ENCODE measurements at regions not wholly inside any gene's neighbourhood (a gene's known extent, or its start where the extent isn't known, plus 50 kb on each side); places are given as distances from the start of the nearest gene placed in this dataset.

DNA sequence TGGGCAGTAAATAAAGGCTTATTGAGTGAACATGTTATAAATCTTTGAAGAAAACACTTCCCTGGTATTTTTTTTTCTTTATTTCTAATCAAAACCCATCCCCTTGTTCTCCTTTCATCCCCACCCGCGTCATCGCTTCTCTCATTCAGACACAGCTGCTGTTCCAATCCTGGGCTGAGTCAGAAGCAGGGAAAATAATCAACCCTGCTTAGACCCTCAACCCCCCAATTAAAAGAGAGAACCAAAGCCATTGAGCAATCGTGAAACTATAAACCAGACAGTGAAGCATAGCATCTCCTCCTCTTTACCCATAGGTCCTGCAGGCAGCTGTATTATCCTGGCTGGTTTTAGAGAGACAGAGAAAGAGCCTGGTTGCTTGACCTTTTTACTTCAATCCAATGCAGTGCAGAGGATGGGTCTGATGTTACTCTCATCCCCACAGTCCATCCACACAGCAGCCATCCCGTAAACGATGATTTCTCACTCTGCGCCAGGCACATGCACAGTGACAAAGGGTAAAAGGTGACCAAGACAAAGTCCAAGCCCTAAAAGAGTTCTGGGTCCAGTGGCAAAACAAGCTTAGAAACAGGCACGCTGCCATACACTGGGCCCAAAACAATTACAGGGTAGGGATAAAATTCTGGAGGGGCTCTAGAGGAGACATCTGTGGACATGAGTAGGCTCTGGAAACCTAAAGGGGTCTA lies 238.3 kb downstream of the GALC start:
- TF ChIP-seq, protein P1, sequence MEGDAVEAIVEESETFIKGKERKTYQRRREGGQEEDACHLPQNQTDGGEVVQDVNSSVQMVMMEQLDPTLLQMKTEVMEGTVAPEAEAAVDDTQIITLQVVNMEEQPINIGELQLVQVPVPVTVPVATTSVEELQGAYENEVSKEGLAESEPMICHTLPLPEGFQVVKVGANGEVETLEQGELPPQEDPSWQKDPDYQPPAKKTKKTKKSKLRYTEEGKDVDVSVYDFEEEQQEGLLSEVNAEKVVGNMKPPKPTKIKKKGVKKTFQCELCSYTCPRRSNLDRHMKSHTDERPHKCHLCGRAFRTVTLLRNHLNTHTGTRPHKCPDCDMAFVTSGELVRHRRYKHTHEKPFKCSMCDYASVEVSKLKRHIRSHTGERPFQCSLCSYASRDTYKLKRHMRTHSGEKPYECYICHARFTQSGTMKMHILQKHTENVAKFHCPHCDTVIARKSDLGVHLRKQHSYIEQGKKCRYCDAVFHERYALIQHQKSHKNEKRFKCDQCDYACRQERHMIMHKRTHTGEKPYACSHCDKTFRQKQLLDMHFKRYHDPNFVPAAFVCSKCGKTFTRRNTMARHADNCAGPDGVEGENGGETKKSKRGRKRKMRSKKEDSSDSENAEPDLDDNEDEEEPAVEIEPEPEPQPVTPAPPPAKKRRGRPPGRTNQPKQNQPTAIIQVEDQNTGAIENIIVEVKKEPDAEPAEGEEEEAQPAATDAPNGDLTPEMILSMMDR (IDR thresholded peaks at IDR 0.05; ENCODE audit: low read depth, low read length): no peak
- no peak for TF ChIP-seq POLR2A (IDR thresholded peaks at IDR 0.05; ENCODE audit: extremely low read depth, insufficient read length)
- TF ChIP-seq, protein P2, sequence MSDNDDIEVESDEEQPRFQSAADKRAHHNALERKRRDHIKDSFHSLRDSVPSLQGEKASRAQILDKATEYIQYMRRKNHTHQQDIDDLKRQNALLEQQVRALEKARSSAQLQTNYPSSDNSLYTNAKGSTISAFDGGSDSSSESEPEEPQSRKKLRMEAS (IDR thresholded peaks at IDR 0.05; ENCODE audit: low read depth, low read length): no peak
- TF ChIP-seq MYC (IDR thresholded peaks at IDR 0.05; ENCODE audit: low read depth, low read length): no peak

Data from NB4 (cell line).